Chondrocyte (in vitro differentiated cells): ENCODE measurements at regions not wholly inside any gene's neighbourhood (a gene's known extent, or its start where the extent isn't known, plus 50 kb on each side); places are given as distances from the start of the nearest gene placed in this dataset.

Source experiments
- DNase-seq: peaks from one replicate; pipeline ENCODE4 v3.0.0; 2021; ENCODE audit warnings: mixed read lengths, low spot score
- H3K27ac Mint-ChIP-seq: one replicate; pipeline ENCODE4 v1.8.0; 2021; ENCODE audit warnings: mild to moderate bottlenecking, moderate library complexity, mixed read lengths; ENCODE audit not compliant: unreplicated experiment
- H3K27me3 Mint-ChIP-seq: 2 replicates; pipeline ENCODE4 v1.8.0; 2021; ENCODE audit warnings: low read depth, mixed read lengths
- H3K36me3 Mint-ChIP-seq: 2 replicates; pipeline ENCODE4 v1.8.0; 2021; ENCODE audit warnings: low read depth, mixed read lengths
- H3K4me1 Mint-ChIP-seq: 2 replicates; pipeline ENCODE4 v1.8.0; 2021; ENCODE audit warnings: low read depth, mild to moderate bottlenecking, mixed read lengths
- H3K4me3 Mint-ChIP-seq: one replicate; pipeline ENCODE4 v1.8.0; 2021; ENCODE audit warnings: mild to moderate bottlenecking, moderate library complexity, mixed read lengths; ENCODE audit not compliant: unreplicated experiment
- H3K9me3 Mint-ChIP-seq: 2 replicates; pipeline ENCODE4 v1.8.0; 2021; ENCODE audit warnings: low read depth, mixed read lengths
- CTCF ChIP-seq: fragments of 200-600 bp; sonication (generic); IDR thresholded peaks from 2 replicates; pipeline ENCODE4 v1.5.0; 2021; ENCODE audit warnings: antibody characterized with exemption, mild to moderate bottlenecking, moderate library complexity

- DNase-seq: no peak
- no peaks in the 10 kb centered on the region for H3K36me3 Mint-ChIP-seq
- H3K4me3 Mint-ChIP-seq: no peak overlapping the region
- no peaks in the 10 kb centered on the region for H3K9me3 Mint-ChIP-seq
- peaks cover 1% of the 10 kb centered on the region for H3K27me3 Mint-ChIP-seq
- no peak for TF ChIP-seq CTCF
- H3K27ac Mint-ChIP-seq: no peak overlapping the region
- H3K4me1 Mint-ChIP-seq: peaks cover 11% of the 10 kb centered on the region
These were observed 93.0 kb upstream of the CEP85L start for GRCh38 chr6:118744261-118744941.

GRCh38 chr6:118743746-118744145, 92.4 kb upstream of the CEP85L start:
- no peak for TF ChIP-seq CTCF
- H3K36me3 Mint-ChIP-seq: no peaks in the 10 kb centered on the region
- H3K27me3 Mint-ChIP-seq: peaks cover 1% of the 10 kb centered on the region
- H3K4me3 Mint-ChIP-seq: no peak overlapping the region
- no peak overlapping the region for H3K27ac Mint-ChIP-seq
- peaks cover 6% of the 10 kb centered on the region for H3K4me1 Mint-ChIP-seq
- no peak for DNase-seq
- no peaks in the 10 kb centered on the region for H3K9me3 Mint-ChIP-seq

GRCh38 chr6:118740372-118740771, 89.0 kb upstream of the CEP85L start:
- H3K27me3 Mint-ChIP-seq: peaks cover 5% of the 10 kb centered on the region
- DNase-seq: no peak

GRCh38 chr6:118739696-118740353, 88.4 kb upstream of the CEP85L start:
- TF ChIP-seq CTCF: no peak
- peaks cover 5% of the 10 kb centered on the region for H3K27me3 Mint-ChIP-seq
- H3K27ac Mint-ChIP-seq: no peak overlapping the region
- DNase-seq: no peak
- no peak overlapping the region for H3K4me3 Mint-ChIP-seq
- H3K36me3 Mint-ChIP-seq: no peaks in the 10 kb centered on the region
- no peaks in the 10 kb centered on the region for H3K4me1 Mint-ChIP-seq
- H3K9me3 Mint-ChIP-seq: no peaks in the 10 kb centered on the region

More at GRCh38 chr6:118740372-118740771, 89.0 kb upstream of the CEP85L start:
- Mint-ChIP-seq H3K27ac (no peak overlapping the region), H3K36me3 (no peaks in the 10 kb centered on the region), H3K4me3 (no peak overlapping the region), H3K9me3 (no peaks in the 10 kb centered on the region), H3K4me1 (no peaks in the 10 kb centered on the region)
- no peak for TF ChIP-seq CTCF

GRCh38 chr6:118736440-118736839, 85.0 kb upstream of the CEP85L start:
- H3K9me3 Mint-ChIP-seq: no peaks in the 10 kb centered on the region
- no peaks in the 10 kb centered on the region for H3K36me3 Mint-ChIP-seq
- H3K4me1 Mint-ChIP-seq: no peaks in the 10 kb centered on the region
- H3K4me3 Mint-ChIP-seq: no peak overlapping the region
- no peak for DNase-seq
- no peak for TF ChIP-seq CTCF
- H3K27ac Mint-ChIP-seq: no peak overlapping the region
- H3K27me3 Mint-ChIP-seq: peaks cover 5% of the 10 kb centered on the region
